ENCODE measurements at regions not wholly inside any gene's neighbourhood (a gene's known extent, or its start where the extent isn't known, plus 50 kb on each side); places are given as distances from the start of the nearest gene placed in this dataset.
A peak's percentile ranks its signal among the peaks of the same experiment; 100 is the strongest.

DNA sequence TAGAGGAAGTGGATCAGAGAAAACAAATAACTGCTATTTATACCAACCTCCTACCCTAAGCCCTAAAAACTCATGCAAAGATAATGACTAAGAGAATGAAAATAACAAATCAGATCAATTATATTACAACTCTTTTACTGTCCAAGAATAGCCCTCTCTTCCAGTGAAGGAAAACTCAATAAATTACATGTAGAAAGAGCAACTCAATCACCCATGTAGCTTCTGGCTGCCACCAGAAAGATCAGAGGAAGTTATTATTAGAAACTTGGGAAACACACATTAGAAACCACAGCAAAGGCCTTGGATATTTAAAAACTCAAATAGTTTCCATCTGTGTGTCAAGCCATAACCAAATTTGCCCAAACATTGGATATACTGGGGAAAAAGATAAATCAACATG, 134.0 kb upstream of the TARS1 start:
- Histone ChIP-seq H3K27ac (no peak overlapping the region), H3K9me3 (no peaks in the 10 kb centered on the region), H3K4me3 (no peak overlapping the region), H3K36me3 (no peaks in the 10 kb centered on the region), H3K4me1 (no peaks in the 10 kb centered on the region), H3K27me3 (no peaks in the 10 kb centered on the region)
- TF ChIP-seq, protein P1, sequence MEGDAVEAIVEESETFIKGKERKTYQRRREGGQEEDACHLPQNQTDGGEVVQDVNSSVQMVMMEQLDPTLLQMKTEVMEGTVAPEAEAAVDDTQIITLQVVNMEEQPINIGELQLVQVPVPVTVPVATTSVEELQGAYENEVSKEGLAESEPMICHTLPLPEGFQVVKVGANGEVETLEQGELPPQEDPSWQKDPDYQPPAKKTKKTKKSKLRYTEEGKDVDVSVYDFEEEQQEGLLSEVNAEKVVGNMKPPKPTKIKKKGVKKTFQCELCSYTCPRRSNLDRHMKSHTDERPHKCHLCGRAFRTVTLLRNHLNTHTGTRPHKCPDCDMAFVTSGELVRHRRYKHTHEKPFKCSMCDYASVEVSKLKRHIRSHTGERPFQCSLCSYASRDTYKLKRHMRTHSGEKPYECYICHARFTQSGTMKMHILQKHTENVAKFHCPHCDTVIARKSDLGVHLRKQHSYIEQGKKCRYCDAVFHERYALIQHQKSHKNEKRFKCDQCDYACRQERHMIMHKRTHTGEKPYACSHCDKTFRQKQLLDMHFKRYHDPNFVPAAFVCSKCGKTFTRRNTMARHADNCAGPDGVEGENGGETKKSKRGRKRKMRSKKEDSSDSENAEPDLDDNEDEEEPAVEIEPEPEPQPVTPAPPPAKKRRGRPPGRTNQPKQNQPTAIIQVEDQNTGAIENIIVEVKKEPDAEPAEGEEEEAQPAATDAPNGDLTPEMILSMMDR (IDR thresholded peaks at IDR 0.05) = no peak
- intact Hi-C loops (cut with DNase I) = no loop called here
- DNase-seq (no peak), FAIRE-seq (no peak), ATAC-seq (peak in 1 of 4 donors; percentile 19)

GRCh38 chr5:33308586-33308985, 132.2 kb upstream of the TARS1 start:
- no peak for ATAC-seq

DNA sequence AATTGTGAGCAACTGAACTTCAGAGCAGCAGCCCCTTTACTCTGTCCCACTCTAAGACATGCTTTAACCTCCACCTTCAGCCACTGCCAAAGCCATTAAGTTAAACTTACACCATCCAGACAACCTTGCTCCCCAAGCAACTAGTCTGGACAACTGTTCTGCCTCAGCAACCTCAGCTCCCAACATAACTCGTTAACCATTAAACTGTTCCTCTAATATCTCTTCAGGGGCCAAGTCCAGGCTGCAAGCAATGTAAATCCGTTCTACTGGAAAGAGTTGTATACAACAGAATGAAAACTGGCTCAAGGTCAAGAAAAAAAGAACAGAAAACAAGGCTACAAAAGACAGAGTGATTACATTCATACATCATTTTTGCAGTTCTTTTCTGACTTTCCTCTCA, 131.7 kb upstream of the TARS1 start:
- no peaks in the 10 kb centered on the region for H3K9me3 ChIP-seq
- no peaks in the 10 kb centered on the region for H3K4me1 ChIP-seq
- TF ChIP-seq, protein P1 (IDR thresholded peaks at IDR 0.05) = no peak
- H3K27me3 ChIP-seq = no peaks in the 10 kb centered on the region
- peak in 3 of 4 donors; percentile 26 to 56 (median 54) for ATAC-seq
- no peak overlapping the region for H3K4me3 ChIP-seq
- no peaks in the 10 kb centered on the region for H3K36me3 ChIP-seq
- no peak for DNase-seq
- FAIRE-seq = peak; percentile 53
- 9 to 16% methylated on average over 2 of the region's 2 CpGs for WGBS, 2 donors
- intact Hi-C loops (cut with DNase I) = no loop called here
- H3K27ac ChIP-seq = no peak overlapping the region

More at GRCh38 chr5:33308586-33308985, 132.2 kb upstream of the TARS1 start:
- TF ChIP-seq, protein P1 (IDR thresholded peaks at IDR 0.05) = no peak
- H3K27ac ChIP-seq = no peak overlapping the region
- H3K36me3 ChIP-seq = no peaks in the 10 kb centered on the region
- FAIRE-seq (no peak), DNase-seq (no peak)
- no peaks in the 10 kb centered on the region for H3K27me3 ChIP-seq
- H3K9me3 ChIP-seq = no peaks in the 10 kb centered on the region
- H3K4me3 ChIP-seq = no peak overlapping the region
- H3K4me1 ChIP-seq = no peaks in the 10 kb centered on the region
- intact Hi-C loops (cut with DNase I) = no loop called here
- WGBS, 2 donors = 60 to 93% methylated on average over 1 of the region's 1 CpG

DNA sequence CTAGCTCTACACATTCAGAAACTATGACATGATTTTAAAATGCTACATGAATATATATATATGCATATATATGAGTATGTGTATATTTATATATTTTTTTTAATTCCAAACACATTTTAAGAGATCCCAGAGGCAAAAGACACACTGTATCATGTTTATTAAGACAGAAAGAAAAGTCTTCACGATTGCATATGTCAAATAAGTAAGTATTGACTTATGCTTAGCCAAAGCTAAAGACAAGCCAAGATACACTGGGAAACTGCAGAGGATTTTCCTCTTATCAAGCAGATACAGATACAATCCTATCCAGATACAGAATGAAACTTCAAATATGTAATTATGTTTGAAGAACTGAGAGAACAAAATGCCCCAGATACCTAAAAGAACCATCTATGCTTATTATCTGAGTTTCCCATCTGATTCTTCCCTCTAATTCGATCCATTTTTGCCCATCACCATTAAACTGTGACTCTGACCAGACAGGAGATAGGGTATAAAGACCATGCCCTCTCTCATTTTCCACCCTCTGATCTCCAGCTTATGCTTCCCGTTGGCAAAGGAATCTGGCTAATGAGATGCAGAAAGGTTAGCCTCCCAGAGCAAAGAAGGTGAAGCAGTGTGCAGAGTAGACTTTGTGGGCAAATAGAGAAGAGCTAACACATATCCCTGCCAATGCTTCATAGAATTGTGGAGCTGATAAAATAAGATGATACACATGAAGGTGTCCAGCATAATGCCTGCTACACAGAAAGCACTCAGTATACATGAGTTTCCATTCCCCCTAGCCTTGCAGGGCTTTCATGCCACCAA, 131.0 kb upstream of the TARS1 start:
- FAIRE-seq (no peak), DNase-seq (no peak)

DNA sequence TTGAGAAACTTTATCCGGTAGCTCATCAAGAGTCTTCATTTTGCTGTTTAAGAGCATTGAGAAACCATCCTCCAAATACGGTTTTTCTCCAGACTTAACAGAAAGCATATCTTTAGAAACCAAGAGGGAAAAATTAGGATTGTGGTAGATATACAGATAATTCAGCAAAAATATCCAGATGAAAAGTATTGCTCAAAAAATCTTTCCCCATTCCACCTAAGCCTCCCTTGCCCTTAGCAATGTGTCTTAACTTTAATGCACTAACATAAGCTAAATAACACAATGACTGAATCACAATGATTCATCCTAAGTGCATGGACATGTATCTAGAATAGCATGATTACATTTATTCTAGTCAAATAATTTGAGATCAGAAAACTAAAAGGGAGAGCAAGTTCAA, 130.3 kb upstream of the TARS1 start:
- H3K9me3 ChIP-seq = no peaks in the 10 kb centered on the region
- intact Hi-C loops (cut with DNase I) = no loop called here
- no peak overlapping the region for H3K27ac ChIP-seq
- ATAC-seq (no peak), FAIRE-seq (no peak), DNase-seq (no peak)
- WGBS, 2 donors = 73 to 88% methylated on average over 2 of the region's 2 CpGs
- H3K4me3 ChIP-seq = no peak overlapping the region
- H3K36me3 ChIP-seq = no peaks in the 10 kb centered on the region
- no peaks in the 10 kb centered on the region for H3K27me3 ChIP-seq
- TF ChIP-seq, protein P1 (IDR thresholded peaks at IDR 0.05) = no peak
- no peaks in the 10 kb centered on the region for H3K4me1 ChIP-seq

More for the DNA sequence above, 131.0 kb upstream of the TARS1 start:
- H3K27ac ChIP-seq = no peak overlapping the region
- ATAC-seq = no peak
- TF ChIP-seq, protein P1 (IDR thresholded peaks at IDR 0.05) = no peak
- 46 to 52% methylated on average over 3 of the region's 3 CpGs for WGBS, 2 donors
- no peaks in the 10 kb centered on the region for H3K27me3 ChIP-seq
- no peaks in the 10 kb centered on the region for H3K36me3 ChIP-seq
- H3K4me1 ChIP-seq = no peaks in the 10 kb centered on the region
- H3K4me3 ChIP-seq = no peak overlapping the region
- intact Hi-C loops (cut with DNase I) = no loop called here
- no peaks in the 10 kb centered on the region for H3K9me3 ChIP-seq
